ENCODE measurements at regions not wholly inside any gene's neighbourhood (a gene's known extent, or its start where the extent isn't known, plus 50 kb on each side); places are given as distances from the start of the nearest gene placed in this dataset.

- no TSS peak for BruUV-seq (replicated peaks)
- no peak for TF ChIP-seq JUND (IDR thresholded peaks at IDR 0.05)
- TF ChIP-seq YY1 (IDR thresholded peaks at IDR 0.05; ENCODE audit: extremely low read depth, insufficient replicate concordance, low read depth, low read length): no peak
- no peak for TF ChIP-seq ZFX (IDR thresholded peaks at IDR 0.05)
- TF ChIP-seq, protein P1, sequence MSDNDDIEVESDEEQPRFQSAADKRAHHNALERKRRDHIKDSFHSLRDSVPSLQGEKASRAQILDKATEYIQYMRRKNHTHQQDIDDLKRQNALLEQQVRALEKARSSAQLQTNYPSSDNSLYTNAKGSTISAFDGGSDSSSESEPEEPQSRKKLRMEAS (IDR thresholded peaks at IDR 0.05): no peak
- TF ChIP-seq CEBPB (IDR thresholded peaks at IDR 0.05; ENCODE audit: low read depth): no peak
- TF ChIP-seq TCF7L2 (IDR thresholded peaks at IDR 0.05; ENCODE audit: borderline replicate concordance, extremely low read depth, insufficient read depth, insufficient read length): no peak
- no peak for TF ChIP-seq CTCF (IDR thresholded peaks at IDR 0.05 in 2 of 3, conservative IDR thresholded peaks at IDR 0.05 in 1 of 3; ENCODE audit: borderline replicate concordance in 1 of 3, insufficient read depth in 1 of 3, low read depth in 2 of 3, low read length in 2 of 3)
- no peak for TF ChIP-seq POLR2A (IDR thresholded peaks at IDR 0.05; ENCODE audit: borderline replicate concordance, extremely low read depth, insufficient read depth, insufficient read length)
- no peak for TF ChIP-seq EZH2phosphoT487 (IDR thresholded peaks at IDR 0.05; ENCODE audit: borderline replicate concordance)
- no peak for TF ChIP-seq REST (IDR thresholded peaks at IDR 0.05; ENCODE audit: low read depth)
- TF ChIP-seq ZNF274 (IDR thresholded peaks at IDR 0.05; ENCODE audit: low read depth, low read length): no peak
- TF ChIP-seq EZH2 (IDR thresholded peaks at IDR 0.05): no peak
- TF ChIP-seq, protein P2, sequence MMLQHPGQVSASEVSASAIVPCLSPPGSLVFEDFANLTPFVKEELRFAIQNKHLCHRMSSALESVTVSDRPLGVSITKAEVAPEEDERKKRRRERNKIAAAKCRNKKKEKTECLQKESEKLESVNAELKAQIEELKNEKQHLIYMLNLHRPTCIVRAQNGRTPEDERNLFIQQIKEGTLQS (IDR thresholded peaks at IDR 0.05): no peak
- TF ChIP-seq POLR2AphosphoS5 (IDR thresholded peaks at IDR 0.05; ENCODE audit: low read depth, low read length): no peak
- no peak for TF ChIP-seq SIN3A (IDR thresholded peaks at IDR 0.05; ENCODE audit: low read depth)
- no peaks in the 10 kb centered on the region for H3K36me3 ChIP-seq (ENCODE audit: control insufficient read depth in 1 of 2, insufficient read depth in 2 of 2, low read length in 2 of 2)
- H3K4me2 ChIP-seq (ENCODE audit: low read length): no peak overlapping the region
- H3K4me3 ChIP-seq (replicated peaks in 1 of 2; ENCODE audit: low read depth in 1 of 2, low read length in 2 of 2): no peak overlapping the region
- H3K27me3 ChIP-seq (ENCODE audit: insufficient read depth, low read length): no peaks in the 10 kb centered on the region
- ChIA-PET RAD21 (ENCODE audit: low non-redundant PET in 1 of 2, low total read pairs in 2 of 2, uncharacterized antibody in 2 of 2, unreplicated experiment in 2 of 2) (no interaction called here), CTCF (no interaction called here), POLR2A (no interaction called here)
- H3K79me2 ChIP-seq (ENCODE audit: insufficient read depth, low read length): no peaks in the 10 kb centered on the region
- H3K27ac ChIP-seq (ENCODE audit: low read depth, low read length): no peak overlapping the region
- no peaks in the 10 kb centered on the region; a peak in 1 of 4 replicates for H3K4me1 ChIP-seq (ENCODE audit: control insufficient read depth in 1 of 2, insufficient read depth in 2 of 2, low read length in 2 of 2)
- H2AFZ ChIP-seq (ENCODE audit: low read depth, low read length, poor library complexity, severe bottlenecking): no peak overlapping the region
- DNase-seq (ENCODE audit: low read depth, low spot score) (no peak), ATAC-seq (no peak)
- no peaks in the 10 kb centered on the region for H3K9me2 ChIP-seq (ENCODE audit: insufficient read depth)
- intact Hi-C loops (cut with micrococcal nuclease): no loop called here
- H3K9ac ChIP-seq (ENCODE audit: low read length): no peak overlapping the region
- no peaks in the 10 kb centered on the region; a peak in 2 of 4 replicates for H3K9me3 ChIP-seq (ENCODE audit: control insufficient read depth in 1 of 2, insufficient read depth in 1 of 2, low read depth in 1 of 2, low read length in 2 of 2)
- H4K20me1 ChIP-seq (ENCODE audit: insufficient read depth): no peaks in the 10 kb centered on the region
These were observed 293.7 kb downstream of the C6orf118 start for GRCh38 chr6:165015676-165016075.
